Trophoblast cell (in vitro differentiated cells and primary cell): ENCODE measurements at regions not wholly inside any gene's neighbourhood (a gene's known extent, or its start where the extent isn't known, plus 50 kb on each side); places are given as distances from the start of the nearest gene placed in this dataset.
"Not testable (repeated sequence)": the region's sequence is repeated elsewhere in the genome, so short reads cannot be mapped to it uniquely, and the experiment has no call there.

Source experiments
- DNase-seq, 2 donors: peaks; one replicate each; pipeline ENCODE4 v3.0.0-alpha.2; 2016
- H2AFZ ChIP-seq: 2 replicates; pipeline ENCODE4 v1.6.1; 2013; ENCODE audit warnings: low read length, moderate library complexity, mild to moderate bottlenecking; ENCODE audit not compliant: insufficient read depth, poor library complexity
- H2AK5ac ChIP-seq: 2 replicates; pipeline ENCODE4 v1.6.1; 2013; ENCODE audit warnings: mild to moderate bottlenecking, low read length
- H2BK120ac ChIP-seq: 2 replicates; pipeline ENCODE4 v1.6.1; 2013; ENCODE audit warnings: low read length, mild to moderate bottlenecking, moderate library complexity; ENCODE audit not compliant: insufficient read depth, poor library complexity
- H2BK12ac ChIP-seq: 2 replicates; pipeline ENCODE4 v1.6.1; 2013; ENCODE audit warnings: mild to moderate bottlenecking, low read length, moderate library complexity
- H2BK5ac ChIP-seq: 2 replicates; pipeline ENCODE4 v1.6.1; 2013; ENCODE audit warnings: low read length, low read depth, moderate library complexity, mild to moderate bottlenecking; ENCODE audit not compliant: poor library complexity
- H3K14ac ChIP-seq: 2 replicates; pipeline ENCODE4 v1.6.1; 2013; ENCODE audit warnings: mild to moderate bottlenecking, low read length
- H3K18ac ChIP-seq: 2 replicates; pipeline ENCODE4 v1.6.1; 2013; ENCODE audit warnings: mild to moderate bottlenecking, low read length
- H3K23ac ChIP-seq: 2 replicates; pipeline ENCODE4 v1.6.1; 2013; ENCODE audit warnings: low read length
- H3K27ac ChIP-seq: 2 replicates; pipeline ENCODE4 v1.5.1; 2013; ENCODE audit warnings: low read depth, mild to moderate bottlenecking, inconsistent platforms, low read length, moderate library complexity
- H3K27me3 ChIP-seq: 2 replicates; pipeline ENCODE4 v1.6.1; 2013; ENCODE audit warnings: inconsistent platforms, mild to moderate bottlenecking, low read length, moderate library complexity; ENCODE audit not compliant: insufficient read depth
- H3K36me3 ChIP-seq, 2 experiments: 1 replicate in 1 of 2; 2 replicates in 1 of 2; pipeline ENCODE4 v1.6.1; 2013; ENCODE audit warnings: low read length in 2 of 2, mild to moderate bottlenecking in 2 of 2, moderate library complexity in 1 of 2; ENCODE audit not compliant: insufficient read depth in 2 of 2, control insufficient read depth in 1 of 2
- H3K4ac ChIP-seq: 2 replicates; pipeline ENCODE4 v1.6.1; 2013; ENCODE audit warnings: low read depth, mild to moderate bottlenecking, low read length, moderate library complexity
- H3K4me1 ChIP-seq, 2 experiments: 1 replicate in 1 of 2; 2 replicates in 1 of 2; pipeline ENCODE4 v1.6.1; 2013; ENCODE audit warnings: low read length in 2 of 2, mild to moderate bottlenecking in 2 of 2, moderate library complexity in 1 of 2; ENCODE audit not compliant: insufficient read depth in 2 of 2, control insufficient read depth in 1 of 2
- H3K4me2 ChIP-seq: 2 replicates; pipeline ENCODE4 v1.6.1; 2013; ENCODE audit warnings: inconsistent platforms, mild to moderate bottlenecking, low read length, moderate library complexity
- H3K4me3 ChIP-seq: 2 replicates; pipeline ENCODE4 v1.5.1; 2013; ENCODE audit warnings: mild to moderate bottlenecking, low read depth, low read length, inconsistent platforms
- H3K79me1 ChIP-seq: one replicate; pipeline ENCODE4 v1.6.1; 2013; ENCODE audit warnings: low read length
- H3K79me2 ChIP-seq: 2 replicates; pipeline ENCODE4 v1.6.1; 2013; ENCODE audit warnings: low read length, mild to moderate bottlenecking; ENCODE audit not compliant: control insufficient read depth, insufficient read depth, poor library complexity
- H3K9ac ChIP-seq: 2 replicates; pipeline ENCODE4 v1.6.1; 2013; ENCODE audit warnings: mild to moderate bottlenecking, low read length
- H3K9me3 ChIP-seq: 2 replicates; pipeline ENCODE4 v1.6.1; 2013; ENCODE audit warnings: low read depth, mild to moderate bottlenecking, control low read depth, inconsistent platforms, low read length; ENCODE audit not compliant: insufficient read depth
- H4K12ac ChIP-seq: 2 replicates; pipeline ENCODE4 v1.6.1; 2013; ENCODE audit warnings: low read depth, mild to moderate bottlenecking, low read length, moderate library complexity
- H4K8ac ChIP-seq: 2 replicates; pipeline ENCODE4 v1.6.1; 2013; ENCODE audit warnings: low read depth, mild to moderate bottlenecking, low read length, moderate library complexity
- H4K91ac ChIP-seq: one replicate; pipeline ENCODE4 v1.6.1; 2013; ENCODE audit warnings: low read depth, mild to moderate bottlenecking, low read length, moderate library complexity
- whole genome bisulfite sequencing: extraction: QIAGEN DNeasy Blood & Tissue Kit; methylation state at CpG from one replicate; pipeline ENCODE4 v1.1.7; 2013; ENCODE audit warnings: missing lambda C conversion rate; ENCODE audit not compliant: insufficient read length, insufficient coverage; ENCODE audit errors: extremely low coverage; 5-methylcytosine and 5-hydroxymethylcytosine counted together

GRCh38 chr15:87669846-87670245, 586.7 kb downstream of the NTRK3 start:
- Histone ChIP-seq H3K79me1 (no peaks in the 10 kb centered on the region), H3K23ac (no peak overlapping the region), H3K27ac (no peak overlapping the region), H3K4ac (no peak overlapping the region), H4K8ac (no peak overlapping the region), H2BK120ac (no peak overlapping the region), H4K12ac (no peak overlapping the region), H3K4me3 (no peak overlapping the region), H2BK5ac (no peak overlapping the region), H4K91ac (no peak overlapping the region), H3K79me2 (no peaks in the 10 kb centered on the region), H3K18ac (no peak overlapping the region), H3K4me2 (no peak overlapping the region), H2AK5ac (no peak overlapping the region), H2BK12ac (no peak overlapping the region), H3K27me3 (no peaks in the 10 kb centered on the region), H3K4me1 (no peaks in the 10 kb centered on the region), H2AFZ (no peak overlapping the region), H3K14ac (no peak overlapping the region), H3K9me3 (no peaks in the 10 kb centered on the region), H3K36me3 (no peaks in the 10 kb centered on the region), H3K9ac (no peak overlapping the region)
- no CpG with 5 or more reads among the region's 6 CpGs for WGBS
- no peak for DNase-seq

GRCh38 chr15:87668768-87669564, 587.6 kb downstream of the NTRK3 start:
- H2BK120ac ChIP-seq, H3K27ac ChIP-seq, H2BK12ac ChIP-seq, H2AK5ac ChIP-seq, H3K18ac ChIP-seq, DNase-seq, H4K91ac ChIP-seq, H3K4me3 ChIP-seq, H3K4ac ChIP-seq, H3K9ac ChIP-seq, H3K23ac ChIP-seq, H4K8ac ChIP-seq, H2AFZ ChIP-seq, H2BK5ac ChIP-seq, H3K79me1 ChIP-seq, H3K36me3 ChIP-seq, H3K4me2 ChIP-seq, H3K4me1 ChIP-seq, H3K79me2 ChIP-seq, H3K14ac ChIP-seq, H4K12ac ChIP-seq, H3K27me3 ChIP-seq, H3K9me3 ChIP-seq: not testable (repeated sequence)
- WGBS, result no CpG with 5 or more reads among the region's 8 CpGs

DNA sequence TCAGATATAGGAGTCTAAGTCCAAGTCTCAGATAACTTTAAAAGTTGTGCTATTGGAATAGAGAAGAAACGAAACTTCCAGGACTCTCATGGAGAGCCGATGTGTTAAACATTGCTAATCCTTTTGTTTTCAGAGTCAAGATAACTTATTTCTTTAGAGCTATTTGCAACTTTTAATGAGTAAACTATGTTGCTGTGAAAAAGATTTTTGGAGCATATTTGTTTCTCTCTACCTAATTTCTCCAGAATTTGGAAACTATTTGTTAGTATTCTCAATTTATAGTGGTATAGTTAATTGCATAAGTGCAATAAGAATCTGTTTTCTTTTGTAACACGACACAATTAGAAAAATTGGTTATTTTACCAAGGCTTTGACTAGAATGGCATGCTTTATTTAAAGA, 588.9 kb downstream of the NTRK3 start:
- Histone ChIP-seq H3K27me3 (no peaks in the 10 kb centered on the region), H3K79me1 (no peaks in the 10 kb centered on the region), H3K9ac (no peak overlapping the region), H2BK12ac (no peak overlapping the region), H3K18ac (no peak overlapping the region), H3K4ac (no peak overlapping the region), H3K27ac (no peak overlapping the region), H4K91ac (no peak overlapping the region), H3K23ac (no peak overlapping the region), H2AK5ac (no peak overlapping the region), H2BK5ac (no peak overlapping the region), H3K36me3 (no peaks in the 10 kb centered on the region), H2BK120ac (no peak overlapping the region), H3K4me2 (no peak overlapping the region), H3K79me2 (no peaks in the 10 kb centered on the region), H4K12ac (no peak overlapping the region), H3K4me1 (no peaks in the 10 kb centered on the region), H3K14ac (no peak overlapping the region), H4K8ac (no peak overlapping the region), H3K9me3 (peaks cover 5% of the 10 kb centered on the region), H2AFZ (no peak overlapping the region), H3K4me3 (no peak overlapping the region)
- no CpG with 5 or more reads among the region's 3 CpGs for WGBS
- no peak for DNase-seq

- no peak overlapping the region for H4K91ac ChIP-seq
- no peak for DNase-seq
- H3K4me1 ChIP-seq, result no peaks in the 10 kb centered on the region
- no peaks in the 10 kb centered on the region for H3K36me3 ChIP-seq
- H3K4ac ChIP-seq, result no peak overlapping the region
- peaks cover 5% of the 10 kb centered on the region for H3K9me3 ChIP-seq
- H4K12ac ChIP-seq, result no peak overlapping the region
- no peak overlapping the region for H2AFZ ChIP-seq
- H3K4me2 ChIP-seq, result no peak overlapping the region
- H3K79me2 ChIP-seq, result no peaks in the 10 kb centered on the region
- H2BK120ac ChIP-seq, result no peak overlapping the region
- H4K8ac ChIP-seq, result no peak overlapping the region
- no peak overlapping the region for H2BK12ac ChIP-seq
- H3K27ac ChIP-seq, result no peak overlapping the region
- H3K23ac ChIP-seq, result no peak overlapping the region
- no peak overlapping the region for H2BK5ac ChIP-seq
- H3K14ac ChIP-seq, result no peak overlapping the region
- no peaks in the 10 kb centered on the region for H3K27me3 ChIP-seq
- no peak overlapping the region for H3K4me3 ChIP-seq
- H3K18ac ChIP-seq, result no peak overlapping the region
- no peak overlapping the region for H3K9ac ChIP-seq
- no peaks in the 10 kb centered on the region for H3K79me1 ChIP-seq
- WGBS, result no CpG with 5 or more reads among the region's 6 CpGs
- H2AK5ac ChIP-seq, result no peak overlapping the region
Observed at GRCh38 chr15:87662575-87662974, 594.0 kb downstream of the NTRK3 start.
